Muscle of arm (tissue), 1 donor: ENCODE measurements at regions not wholly inside any gene's neighbourhood (a gene's known extent, or its start where the extent isn't known, plus 50 kb on each side); places are given as distances from the start of the nearest gene placed in this dataset.
"Not testable (repeated sequence)": the region's sequence is repeated elsewhere in the genome, so short reads cannot be mapped to it uniquely, and the experiment has no call there.

ENCODE experiments used
- DNase-seq: peaks from one replicate; pipeline ENCODE4 v3.0.0-alpha.2; 2013

DNA sequence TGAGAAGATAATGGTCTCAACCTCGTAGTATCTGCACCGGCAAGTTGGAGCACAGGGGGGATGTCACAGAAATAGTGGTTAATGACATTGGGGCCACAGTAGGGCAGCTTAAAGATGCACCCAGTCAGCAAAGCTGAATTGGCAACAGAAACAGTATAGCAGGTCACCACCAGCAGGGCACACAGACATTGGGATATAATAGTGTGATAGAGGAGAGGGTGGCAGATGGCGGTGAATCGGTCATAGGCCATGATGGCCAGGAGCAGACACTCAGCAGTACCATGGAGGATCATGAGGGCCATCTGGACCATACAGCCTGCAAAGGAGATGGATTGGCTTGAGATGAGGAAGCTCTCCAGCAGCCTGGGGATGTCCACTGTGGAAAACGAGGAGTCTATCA, 106.0 kb upstream of the OR9Q1 start:
- no peak for DNase-seq

DNA sequence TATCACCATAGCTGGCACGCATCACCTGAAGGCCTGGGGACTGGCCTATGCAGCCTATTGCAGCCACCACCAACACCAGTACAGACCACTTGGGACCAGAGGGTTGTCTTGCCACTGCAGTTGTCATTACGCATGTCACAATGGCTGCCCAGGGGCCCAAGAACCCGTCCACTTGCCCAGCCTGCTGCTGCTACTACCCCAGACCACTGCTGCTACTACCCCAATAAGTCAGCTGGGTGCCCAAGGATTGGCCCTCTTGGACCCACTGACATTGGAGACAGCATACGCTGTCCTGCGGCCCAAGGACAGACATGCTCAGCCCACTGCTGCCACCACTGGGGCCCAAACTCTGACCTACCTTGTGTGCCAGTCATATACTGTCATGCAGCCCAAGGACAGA, 102.7 kb upstream of the OR9Q1 start:
- no peak for DNase-seq

DNA sequence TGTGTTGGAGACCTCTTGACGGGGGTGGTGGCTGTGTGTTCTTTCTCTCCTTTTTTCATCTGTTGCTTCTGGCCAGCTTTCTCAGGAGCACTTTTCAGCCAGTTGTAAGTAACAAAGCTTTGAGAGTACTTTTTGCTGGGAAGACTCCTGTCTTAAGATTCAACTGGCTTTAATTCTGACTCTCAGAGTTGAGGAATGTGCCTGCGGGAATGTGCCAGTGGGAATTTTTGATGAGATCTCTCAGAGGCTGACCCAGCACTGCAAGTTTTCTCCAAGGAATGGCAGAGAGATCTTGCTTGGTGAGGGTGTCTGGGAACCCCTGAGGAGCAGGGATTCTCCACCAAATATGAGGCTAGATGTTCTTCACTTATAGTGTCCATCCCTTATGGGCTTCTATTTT, 91.6 kb upstream of the OR9Q1 start:
- no peak for DNase-seq

DNA sequence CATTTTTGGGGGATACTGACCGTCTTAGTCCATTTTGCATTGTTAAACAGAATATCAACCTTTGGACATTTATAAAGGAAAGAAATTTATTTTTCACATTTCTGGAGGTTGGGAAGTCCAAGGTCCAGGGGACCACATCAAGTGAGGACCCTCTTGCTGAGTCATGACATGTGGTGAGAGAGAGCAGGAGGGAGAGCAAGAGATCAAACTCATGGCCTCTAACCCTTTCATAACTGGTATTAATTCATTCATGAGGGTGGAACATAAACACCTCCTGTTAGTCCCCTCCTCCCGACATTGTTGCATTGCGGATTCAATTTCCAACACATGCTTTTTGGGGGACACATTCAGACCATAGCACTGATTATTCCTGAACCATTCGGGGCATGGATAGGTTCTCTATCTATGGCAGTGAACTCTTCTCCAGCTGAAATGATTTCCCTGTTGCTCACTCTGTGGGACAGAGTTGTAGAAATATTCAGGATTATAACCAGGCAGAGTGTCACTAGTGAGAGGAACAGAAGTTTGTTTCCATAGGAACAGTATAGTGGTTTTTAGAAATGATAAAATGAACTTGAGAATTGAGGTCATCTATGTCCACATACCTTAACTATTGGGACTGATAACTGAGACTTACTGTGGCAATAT, 88.2 kb upstream of the OR9Q1 start:
- no peak for DNase-seq

DNA sequence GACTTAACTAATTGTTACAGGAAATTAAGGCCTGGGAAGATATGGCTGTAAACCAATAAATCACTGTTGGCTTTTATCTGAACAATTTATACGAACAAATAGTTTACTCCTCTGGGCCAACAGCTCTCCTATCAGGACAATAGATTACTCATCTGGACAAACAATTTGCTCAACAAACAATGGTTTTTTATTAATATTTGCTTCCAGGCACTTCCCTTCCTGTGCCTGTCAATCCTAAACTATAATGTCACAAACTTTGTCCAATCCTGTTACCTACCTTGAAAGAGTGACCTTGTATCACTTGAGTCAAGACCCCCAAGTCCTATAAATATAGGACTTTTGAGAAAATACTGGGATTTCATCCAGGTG, 87.6 kb upstream of the OR9Q1 start:
- no peak for DNase-seq

DNA sequence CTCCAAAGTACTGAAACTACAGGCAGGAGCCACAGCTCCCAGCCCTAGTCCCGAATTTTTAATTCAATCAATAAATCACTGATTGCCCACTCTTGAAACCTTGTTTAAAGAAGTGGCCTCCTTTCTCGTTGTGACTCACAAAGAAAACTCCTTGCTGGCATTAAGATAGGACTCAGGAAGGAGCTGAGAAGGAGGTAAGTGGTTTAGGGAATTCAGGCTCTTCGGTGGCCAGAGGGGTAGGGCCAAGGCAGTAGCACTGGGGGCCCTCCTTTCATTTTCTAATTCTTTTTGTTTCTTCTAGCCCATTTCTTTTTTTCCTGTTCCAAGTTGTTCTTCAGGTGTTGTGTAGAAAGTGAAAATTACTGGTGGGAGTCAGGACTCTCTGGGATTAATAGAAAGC, 86.2 kb upstream of the OR9Q1 start:
- DNase-seq = no peak

DNA sequence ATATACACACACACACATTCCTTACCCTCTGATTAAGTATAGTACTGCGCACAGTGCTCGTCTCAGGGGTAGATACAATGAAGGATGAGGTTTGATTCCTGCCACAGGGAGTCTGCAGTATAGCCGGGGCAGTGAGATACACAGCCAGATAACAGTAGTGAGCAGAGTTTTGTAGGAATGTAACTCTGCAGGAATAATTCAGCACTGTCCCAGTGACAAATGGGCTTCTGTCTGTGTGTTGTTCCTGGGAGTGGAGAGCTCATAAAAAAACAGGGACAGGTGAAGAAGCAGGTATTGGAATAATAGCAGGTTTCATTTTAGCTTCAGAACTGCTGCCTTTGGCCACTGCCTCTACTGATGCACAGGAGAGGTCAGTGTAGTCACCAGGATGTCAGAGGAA, 85.3 kb upstream of the OR9Q1 start:
- DNase-seq = no peak

DNA sequence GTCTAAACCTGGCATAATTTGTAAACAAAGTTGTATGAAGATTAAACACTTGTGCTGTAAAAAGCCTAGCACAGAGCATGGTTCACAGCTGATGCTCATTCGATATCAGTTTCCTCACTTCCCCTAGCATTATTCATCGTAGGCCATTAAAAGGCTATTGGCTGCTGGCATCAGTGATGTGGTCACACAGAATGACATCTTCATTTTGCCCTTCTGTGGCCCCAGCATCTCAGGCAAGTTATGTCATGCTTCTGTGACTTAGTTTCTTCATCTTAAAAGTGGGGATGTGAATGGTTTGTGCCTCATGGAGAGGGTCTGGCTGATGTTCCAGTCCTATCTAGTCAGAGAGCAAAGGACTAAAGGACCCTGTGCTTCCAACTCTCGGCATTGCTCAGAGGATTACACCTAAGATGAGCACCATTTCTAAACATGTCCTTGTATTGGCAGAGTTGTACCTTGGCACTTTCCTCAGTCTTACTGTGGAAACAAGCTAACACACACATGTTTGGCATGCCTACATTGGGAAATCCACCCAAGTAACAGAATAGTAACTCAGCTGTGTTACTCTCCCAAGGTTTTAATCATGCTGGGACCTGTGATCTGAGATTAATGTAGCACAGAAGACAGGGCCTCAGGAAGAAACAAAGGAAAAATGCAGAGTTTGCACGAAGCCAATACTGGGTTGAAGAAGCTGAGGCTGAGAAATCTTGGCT, 83.5 kb upstream of the OR9Q1 start:
- DNase-seq = no peak

DNA sequence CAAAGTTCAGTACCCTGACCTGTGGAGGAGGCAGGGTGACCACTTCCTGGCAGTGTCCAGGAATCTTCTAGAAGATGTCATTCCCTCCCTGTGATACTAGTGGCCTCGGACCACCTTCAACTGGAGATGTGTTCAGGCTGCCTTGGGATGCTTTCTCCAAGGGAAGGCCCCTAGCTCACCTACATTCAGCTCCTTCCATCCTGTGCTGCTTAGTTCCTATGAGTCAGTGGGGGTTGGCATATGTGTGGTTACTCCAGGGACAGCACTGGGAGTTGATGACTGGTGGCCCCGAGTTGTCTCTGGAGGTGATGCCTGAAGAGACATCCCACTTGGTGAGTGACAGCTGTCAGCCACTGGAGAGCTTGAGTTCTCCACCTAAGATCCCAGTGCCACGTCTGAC, 81.8 kb upstream of the OR9Q1 start:
- no peak for DNase-seq

DNA sequence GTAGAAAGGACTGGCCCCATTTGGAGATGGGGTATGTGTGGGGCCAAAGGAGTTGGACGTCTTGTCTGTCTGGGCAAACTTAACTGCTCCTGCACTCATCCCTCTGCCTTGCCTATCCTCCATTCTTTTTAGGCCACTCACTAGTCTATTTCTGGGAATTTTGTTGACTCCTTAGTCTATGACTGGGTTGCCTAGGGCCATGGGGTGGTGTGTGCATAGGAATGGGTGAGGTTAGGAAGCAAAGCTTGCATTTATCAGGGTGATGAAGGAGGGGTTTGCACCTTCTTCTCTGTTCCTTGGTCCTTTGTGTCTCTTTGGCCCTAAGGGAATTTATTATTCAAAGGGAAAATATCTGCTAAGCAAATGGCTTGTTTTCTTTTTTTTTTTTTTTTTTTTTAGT, 80.9 kb upstream of the OR9Q1 start:
- no peak for DNase-seq

DNA sequence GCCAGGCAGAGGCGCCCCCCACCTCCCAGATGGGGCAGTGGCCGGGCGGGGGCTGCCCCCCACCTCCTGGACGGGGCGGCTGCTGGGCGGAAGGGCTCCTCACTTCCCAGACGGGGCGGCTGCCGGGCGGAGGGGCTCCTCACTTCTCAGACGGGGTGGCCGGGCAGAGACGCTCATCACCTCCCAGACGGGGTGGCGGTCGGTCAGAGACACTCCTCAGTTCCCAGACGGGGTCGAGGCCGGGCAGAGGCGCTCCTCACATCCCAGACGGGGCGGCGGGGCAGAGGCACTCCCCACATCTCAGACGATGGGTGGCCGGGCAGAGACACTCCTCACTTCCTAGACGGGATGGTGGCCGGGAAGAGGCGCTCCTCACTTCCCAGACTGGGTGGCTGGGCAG, 79.9 kb upstream of the OR9Q1 start:
- not testable (repeated sequence) for DNase-seq

DNA sequence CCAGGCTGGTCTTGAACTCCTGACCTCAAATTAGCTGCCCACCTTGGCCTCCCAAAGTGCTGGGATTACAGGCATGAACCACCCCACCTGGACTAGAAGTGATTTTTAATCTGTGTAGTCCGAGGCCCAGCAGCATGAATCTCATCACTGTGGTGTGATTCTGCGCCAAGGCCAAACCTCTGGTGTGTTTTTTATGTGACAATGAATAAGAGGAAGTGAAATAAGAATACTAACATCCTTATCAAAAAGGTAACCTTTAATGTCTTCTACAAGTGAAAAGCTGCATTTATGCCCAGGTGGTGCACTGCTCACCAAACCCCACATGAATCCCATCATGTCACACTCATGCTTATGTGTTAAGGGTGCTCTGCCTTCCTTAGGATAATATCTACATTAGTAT, 77.1 kb upstream of the OR9Q1 start:
- DNase-seq = no peak

DNA sequence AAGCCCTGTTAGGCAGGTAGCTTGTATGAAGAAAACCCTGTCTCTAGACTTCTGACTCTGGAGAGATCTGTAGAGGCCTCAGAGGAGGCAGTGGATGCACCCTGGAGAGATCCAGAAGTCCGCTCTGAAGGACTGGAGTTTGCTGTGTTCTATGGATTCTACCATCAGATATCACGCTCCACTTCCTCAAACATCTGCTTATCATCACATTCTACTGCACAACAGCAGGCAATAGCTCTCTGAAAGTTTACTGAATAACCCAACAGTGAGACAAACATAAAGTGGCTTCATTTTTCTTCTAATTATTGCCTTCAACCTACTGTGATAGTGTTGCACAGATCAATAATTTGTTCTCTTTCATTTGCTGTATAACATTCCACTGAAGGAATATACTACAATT, 59.0 kb upstream of the OR9Q1 start:
- DNase-seq = no peak

DNA sequence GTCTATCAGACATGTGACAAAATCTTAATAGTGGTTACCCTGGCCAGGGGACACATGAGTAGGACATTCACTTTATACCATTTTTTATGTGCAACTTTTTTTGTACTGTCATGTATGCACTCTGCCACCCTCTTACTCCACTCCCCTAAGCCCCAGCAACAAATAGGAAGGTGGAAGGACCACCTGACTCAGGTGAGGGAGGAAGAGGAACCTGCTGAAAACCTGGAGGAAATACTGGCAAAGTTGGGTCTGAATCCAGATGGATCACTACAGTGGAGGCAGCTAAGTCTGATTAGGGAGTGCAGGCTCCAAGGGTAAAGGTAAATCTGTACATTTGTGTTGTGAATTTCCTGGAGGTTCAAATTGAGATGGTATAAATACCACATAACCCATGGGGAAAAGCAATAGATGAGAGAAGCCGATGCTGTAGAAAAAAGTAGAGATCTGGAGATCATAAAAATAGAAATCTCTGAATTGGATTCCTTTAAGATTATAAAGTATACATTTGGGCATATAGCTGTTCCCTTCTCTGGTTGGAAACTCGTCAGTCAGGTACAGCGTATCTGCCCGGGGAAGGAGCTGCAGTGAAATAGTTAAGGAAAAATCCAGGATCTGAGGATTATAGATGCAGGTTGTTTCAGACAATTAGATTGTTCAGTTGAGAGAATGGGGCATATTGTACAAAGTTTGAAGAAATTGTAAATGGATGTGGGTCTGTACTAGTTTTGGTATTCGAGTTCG, 52.2 kb upstream of the OR9Q1 start:
- DNase-seq = no peak

DNA sequence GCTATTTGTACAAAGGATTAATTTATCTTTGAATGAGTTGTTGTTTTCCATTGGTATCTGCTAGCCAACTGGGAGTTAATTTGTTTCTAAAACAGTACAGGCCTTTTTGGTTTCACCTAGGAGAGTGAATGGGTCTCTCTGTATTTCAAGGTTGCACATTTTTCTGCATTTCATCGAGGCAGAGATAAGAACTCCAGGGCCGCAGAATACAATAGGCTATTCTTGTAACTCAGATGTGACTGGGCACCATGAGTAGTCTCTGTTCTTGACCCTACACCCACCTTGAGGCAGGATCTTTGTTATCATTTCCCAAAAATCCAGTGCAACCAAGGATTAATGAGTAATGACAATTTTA, 51.7 kb upstream of the OR9Q1 start:
- DNase-seq = no peak
